ENCODE measurements at regions not wholly inside any gene's neighbourhood (a gene's known extent, or its start where the extent isn't known, plus 50 kb on each side); places are given as distances from the start of the nearest gene placed in this dataset.

DNA sequence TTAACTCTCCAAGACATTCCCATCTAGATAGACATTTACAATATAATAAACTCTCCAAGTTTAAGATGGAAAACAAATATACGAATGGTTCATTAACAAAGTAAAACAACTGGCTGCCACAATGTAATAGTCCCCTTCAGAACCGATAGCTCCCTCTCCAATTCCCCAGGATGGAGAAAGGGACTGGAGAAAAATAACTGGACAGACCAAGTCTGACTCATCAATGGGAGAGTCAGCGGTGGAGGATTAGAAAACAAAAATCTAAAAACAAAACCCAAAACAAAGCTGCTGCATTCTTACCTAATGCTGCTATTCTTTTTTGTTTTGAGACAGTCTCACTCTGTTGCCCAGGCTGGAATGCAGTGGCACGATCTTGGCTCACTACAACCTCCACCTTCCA is 468.1 kb downstream of the SHQ1 start:
- no peak for DNase-seq (ENCODE audit: low read depth in 2 of 2, low spot score in 1 of 2)

DNA sequence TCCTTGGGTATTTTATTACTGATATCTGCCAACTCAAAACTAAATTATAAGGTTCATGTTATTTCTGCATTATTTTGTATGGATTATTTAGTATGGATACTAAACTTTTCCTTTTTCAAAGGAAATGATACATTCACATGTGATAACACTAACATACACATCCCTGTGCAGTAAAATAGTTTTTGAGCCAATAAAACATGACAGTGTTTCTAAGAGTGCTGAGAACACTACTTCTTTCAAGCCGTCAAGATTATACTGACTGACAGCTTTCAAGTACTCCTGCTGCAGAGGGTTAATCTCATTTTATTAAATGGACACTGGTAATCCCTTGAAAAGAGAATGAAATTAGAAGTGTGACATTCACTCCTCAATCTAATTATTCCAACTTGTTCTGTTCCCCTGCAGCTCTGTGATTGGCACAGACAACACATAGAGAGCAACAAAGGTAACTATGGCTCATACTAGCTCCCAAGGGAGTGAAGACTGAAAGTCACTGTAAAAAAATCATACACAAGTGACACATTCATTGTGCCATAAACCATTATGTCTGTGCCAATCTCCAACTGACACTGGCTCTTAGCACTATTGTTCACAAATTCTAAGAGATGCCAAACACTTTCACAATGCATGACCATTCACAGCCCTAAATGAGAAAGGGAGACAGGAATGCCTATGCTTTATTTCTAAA is 468.6 kb downstream of the SHQ1 start:
- DNase-seq (ENCODE audit: low read depth in 2 of 2, low spot score in 1 of 2) = no peak

DNA sequence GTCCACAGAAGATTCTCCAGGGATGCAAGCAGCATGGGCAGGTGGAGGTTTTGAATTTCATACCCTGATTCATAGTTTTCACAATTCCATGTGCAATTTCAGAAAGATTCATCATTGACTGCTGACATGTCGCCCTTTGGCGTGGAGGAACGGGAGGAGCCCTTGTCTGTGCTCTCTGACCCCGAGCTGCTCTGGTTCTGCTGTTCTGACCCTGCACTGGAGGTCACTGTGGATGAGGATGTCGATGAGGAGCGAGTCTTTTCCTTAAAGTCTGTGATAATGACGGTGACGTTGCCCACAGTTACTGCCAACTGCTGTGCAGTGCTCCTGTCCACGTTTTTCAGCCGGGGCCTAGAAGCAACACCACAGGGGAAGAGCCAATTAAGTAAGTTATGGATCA is 470.0 kb downstream of the SHQ1 start:
- DNase-seq (ENCODE audit: low read depth in 2 of 2, low spot score in 1 of 2) = no peak

DNA sequence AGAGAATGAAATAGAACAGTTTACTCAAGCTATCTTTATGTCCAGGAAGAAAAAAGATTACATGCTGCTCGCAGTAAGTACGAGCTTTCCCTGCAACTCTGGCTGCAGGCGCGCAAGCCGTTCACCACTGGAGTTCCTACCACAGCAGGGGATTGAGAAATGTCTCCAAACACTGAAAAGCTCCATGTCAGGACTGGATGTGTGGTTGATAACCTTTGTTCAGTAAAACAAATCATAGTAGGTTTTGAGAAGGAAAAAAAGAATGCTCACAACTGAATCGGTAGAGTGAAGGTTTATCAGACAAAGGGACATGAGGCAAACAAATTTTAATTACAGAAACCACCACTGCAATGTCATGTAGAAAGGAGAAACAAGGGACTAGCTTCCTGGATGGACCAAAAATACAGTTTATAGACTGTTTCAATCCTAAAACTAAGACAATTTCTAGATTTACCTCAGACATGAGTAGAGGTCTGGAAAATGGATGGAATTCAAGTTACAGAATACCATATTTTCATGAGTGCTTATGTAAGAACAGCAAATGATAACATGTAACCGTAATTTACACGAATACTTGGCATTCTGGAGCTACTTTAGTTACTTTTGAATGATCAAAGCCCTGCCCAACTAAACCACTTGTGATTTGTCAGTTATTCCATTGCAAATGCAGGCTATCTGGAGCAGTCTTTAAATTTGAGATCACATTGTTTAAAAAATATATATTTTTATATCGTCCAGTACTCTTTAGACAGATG is 471.1 kb downstream of the SHQ1 start:
- DNase-seq (ENCODE audit: low read depth in 2 of 2, low spot score in 1 of 2) = no peak

DNA sequence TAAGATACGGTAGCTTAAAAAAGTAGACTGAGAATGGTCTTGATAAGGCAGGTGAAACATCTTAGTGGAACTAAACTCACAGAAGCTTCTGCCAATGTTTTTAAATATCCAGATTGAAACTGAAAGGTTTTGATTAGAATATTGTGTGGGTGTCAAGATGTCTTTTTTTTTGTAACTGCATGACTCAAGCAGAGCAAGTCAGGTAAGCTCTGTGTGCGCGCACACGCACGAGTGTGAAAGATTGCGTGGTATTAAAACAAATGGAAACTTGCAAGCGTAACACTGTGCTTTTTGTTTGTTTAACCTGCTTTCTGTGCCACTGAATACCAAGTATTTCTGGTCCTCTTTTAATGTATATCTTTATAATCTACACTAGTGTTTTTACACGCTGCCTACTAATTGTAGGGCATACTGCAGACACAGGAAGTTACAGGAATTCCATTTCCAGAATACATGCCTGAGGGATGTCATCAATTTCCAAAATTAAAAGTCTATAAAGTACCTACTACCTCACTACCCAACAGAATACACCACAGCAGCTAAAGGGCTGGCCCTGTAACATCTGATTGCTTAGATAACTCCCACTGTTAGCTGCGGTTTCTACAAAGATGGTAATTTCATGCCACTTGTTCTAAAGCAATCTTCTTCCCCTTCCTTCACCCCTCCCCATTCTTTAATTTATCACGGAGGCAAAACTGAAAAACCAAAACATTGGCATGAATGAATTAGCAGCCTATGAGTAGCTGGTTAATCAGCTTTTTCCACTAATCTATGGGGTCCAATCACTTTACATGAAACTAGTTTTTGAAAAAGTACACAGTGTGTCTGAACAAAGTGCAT is 472.8 kb downstream of the SHQ1 start:
- DNase-seq (ENCODE audit: low read depth in 2 of 2, low spot score in 1 of 2) = no peak

DNA sequence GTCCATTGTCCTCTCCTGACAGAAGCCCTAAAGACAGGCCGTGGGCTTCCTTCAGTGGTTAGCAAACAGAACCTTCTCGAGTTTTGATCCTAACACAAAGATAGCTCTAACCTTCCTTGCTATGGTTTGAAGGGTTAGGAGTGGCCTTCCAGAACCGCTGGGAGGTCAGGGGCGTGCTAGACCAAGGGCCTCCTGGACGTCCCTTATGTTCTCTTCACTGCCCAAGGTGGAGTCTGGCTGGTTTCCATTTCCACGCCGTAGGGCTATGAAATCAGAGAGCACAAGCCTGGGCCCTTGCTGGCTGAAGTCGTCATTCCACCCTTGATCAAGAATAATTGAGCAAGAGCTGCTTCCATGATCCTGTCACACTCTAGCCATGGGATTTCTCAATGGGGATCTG is 475.1 kb downstream of the SHQ1 start:
- DNase-seq (ENCODE audit: low read depth in 2 of 2, low spot score in 1 of 2) = no peak

DNA sequence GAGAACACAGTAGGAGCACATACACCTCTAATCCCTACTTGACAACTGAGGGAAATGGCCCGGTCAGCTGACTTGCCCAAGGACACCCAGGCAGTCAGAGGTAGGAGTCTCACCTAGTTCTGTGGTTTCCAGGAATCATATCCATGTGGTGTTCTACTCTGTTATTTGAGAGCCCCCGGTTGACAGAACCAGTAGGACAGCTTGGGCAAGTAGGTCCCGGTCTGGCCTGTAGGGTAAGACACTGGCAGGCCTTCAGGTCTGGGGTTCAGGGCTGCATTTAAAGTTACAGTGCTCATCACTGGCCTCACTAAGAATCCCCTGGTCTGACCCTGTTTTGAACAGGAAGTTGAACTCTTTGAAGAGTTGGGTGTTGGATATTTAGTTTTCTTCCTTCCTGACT is 476.1 kb downstream of the SHQ1 start:
- DNase-seq (ENCODE audit: low read depth in 2 of 2, low spot score in 1 of 2) = no peak

DNA sequence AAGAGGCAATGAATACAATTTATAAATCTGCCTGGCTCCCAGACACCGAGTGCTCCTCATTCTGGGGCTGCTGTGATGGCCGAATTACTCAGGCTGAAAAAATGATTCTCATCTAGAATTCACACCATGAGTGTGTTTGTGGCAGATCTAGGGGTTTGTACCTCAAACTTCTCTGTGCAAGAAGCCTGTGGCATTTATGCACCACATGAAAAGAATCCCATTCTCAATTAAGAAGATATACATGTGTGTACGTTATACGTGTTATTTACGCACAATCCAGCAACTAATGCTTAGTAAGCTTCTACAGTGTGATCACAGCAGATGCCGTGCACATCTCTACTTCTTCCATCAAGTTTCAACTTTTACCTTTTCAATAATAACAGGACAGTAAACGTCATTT is 476.8 kb downstream of the SHQ1 start:
- no peak for DNase-seq (ENCODE audit: low read depth in 2 of 2, low spot score in 1 of 2)

DNA sequence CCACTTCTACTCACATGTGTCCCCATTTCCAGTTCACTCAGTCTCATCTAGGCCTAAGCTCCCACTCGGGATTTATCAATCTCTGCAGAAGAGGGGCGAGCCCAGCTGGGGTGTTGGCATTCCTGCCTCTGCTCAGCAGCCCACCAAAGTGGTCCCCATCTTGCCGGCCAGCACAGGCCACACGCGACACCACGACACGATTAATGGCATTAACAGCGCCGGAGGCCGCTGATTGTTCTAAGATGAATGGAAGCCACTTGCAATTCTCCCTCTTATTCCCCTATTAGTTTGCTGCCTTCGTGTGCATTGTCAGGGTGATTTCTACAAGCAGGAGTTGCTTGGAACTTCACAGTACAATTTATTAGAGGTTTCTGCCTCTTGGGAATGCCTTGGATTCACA is 477.3 kb downstream of the SHQ1 start:
- DNase-seq (ENCODE audit: low read depth in 2 of 2, low spot score in 1 of 2) = no peak

DNA sequence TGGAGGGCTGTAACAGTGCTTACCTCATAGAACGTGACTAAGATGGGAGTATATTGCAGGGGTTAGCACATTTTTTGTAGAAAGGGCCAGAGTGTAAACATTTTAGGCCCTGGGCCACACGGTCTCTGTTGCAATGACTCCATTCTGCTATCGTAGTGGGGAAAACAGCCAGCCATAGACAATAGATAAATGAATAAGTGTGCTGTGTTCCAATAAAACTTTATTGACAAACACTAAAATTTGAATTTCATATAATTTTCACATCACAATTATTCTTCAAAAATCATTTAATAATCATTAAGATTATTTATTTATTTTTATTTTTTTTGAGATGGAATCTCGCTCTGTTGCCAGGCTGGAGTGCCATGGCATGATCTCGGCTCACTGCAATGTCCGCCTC is 478.6 kb downstream of the SHQ1 start:
- no peak for DNase-seq (ENCODE audit: low read depth in 2 of 2, low spot score in 1 of 2)

DNA sequence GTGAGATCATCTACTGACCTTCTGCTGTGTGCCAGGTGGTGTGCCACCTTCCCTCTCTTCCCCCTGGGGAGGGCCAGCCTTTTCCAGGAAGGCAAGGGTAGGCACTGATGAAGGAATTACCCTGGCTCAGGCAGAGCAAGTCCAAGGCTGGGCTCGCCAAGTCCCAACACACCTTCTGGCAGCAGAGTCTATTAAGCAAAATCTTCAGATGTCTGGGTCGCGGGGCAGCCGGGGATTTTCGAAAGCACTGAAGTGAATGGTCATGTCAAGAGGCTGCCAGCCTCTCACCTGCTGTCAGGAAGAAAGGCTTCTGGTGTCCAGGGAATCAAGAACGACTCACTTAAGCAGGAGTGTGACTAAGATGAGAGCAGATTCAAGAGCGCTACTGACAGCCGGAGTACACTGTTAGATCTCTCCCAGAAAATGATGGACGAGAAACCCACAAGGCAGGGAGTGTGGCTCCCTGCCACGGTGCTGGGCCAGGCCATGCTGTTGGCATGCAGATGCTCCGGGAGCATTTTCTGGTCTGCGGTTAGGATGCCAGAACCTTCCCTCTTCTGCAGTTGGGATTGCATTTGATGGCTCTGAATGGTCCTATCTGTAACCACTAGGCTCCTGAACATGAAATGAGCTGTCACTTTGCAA is 479.8 kb downstream of the SHQ1 start:
- DNase-seq (ENCODE audit: low read depth in 2 of 2, low spot score in 1 of 2) = no peak

DNA sequence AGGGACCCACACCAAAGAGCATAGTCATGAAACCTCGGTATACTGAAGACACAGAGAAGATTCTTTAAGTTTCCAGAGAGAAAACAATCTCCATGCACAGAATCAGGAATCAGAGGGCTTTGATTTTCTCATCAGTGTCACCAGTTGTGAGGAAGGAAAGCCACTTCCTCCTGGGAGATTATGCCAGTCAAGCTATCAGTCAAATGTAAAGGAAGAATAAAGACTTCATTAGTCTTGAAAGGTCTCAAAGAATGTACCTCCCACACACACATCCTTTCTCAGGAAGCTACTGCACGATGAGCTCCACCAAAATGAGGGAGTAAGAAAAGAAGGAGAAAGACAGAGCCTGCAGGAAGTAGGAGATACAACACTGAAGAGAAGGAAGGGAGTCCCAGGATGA is 486.3 kb downstream of the SHQ1 start:
- DNase-seq (ENCODE audit: low read depth in 2 of 2, low spot score in 1 of 2) = no peak

DNA sequence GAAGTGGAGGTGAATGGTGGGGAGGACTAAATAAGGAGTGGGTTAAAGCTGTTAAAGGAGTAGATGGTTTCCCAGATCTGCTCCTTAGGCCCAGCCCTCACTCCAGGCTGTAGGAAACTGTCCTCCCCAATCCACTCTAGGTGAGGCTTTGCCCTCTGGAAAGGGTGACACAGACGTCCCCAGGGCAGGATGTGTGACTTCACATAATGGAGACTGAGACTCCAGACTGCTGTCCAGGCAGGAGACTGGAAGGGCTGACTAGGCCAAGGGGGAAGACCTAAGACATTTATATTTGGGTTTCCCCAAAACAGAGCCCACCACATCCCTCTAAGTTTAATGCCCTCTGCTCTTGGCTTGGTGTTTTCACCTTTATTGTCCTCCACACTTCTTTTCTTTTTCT is 488.5 kb downstream of the SHQ1 start:
- DNase-seq (ENCODE audit: low read depth in 2 of 2, low spot score in 1 of 2) = no peak

DNA sequence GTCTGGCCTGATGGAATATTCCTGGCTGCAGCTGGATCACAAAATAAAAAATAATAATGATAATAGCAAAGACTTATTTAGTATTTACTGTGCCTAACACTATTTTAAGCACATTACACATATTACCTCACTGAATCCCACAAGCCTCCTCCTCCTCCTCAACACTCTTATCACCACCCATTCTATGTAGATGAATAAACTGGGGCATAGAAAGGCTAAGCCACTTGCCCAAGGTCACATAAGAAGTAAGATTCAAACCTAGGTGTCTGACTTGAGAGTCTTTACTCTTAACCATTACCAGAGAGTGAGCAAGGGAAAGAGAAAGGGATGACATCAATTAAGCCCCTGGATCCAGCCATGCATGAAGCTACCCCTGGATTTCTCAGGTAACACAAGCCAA is 493.1 kb downstream of the SHQ1 start:
- no peak for DNase-seq (ENCODE audit: low read depth in 2 of 2, low spot score in 1 of 2)

DNA sequence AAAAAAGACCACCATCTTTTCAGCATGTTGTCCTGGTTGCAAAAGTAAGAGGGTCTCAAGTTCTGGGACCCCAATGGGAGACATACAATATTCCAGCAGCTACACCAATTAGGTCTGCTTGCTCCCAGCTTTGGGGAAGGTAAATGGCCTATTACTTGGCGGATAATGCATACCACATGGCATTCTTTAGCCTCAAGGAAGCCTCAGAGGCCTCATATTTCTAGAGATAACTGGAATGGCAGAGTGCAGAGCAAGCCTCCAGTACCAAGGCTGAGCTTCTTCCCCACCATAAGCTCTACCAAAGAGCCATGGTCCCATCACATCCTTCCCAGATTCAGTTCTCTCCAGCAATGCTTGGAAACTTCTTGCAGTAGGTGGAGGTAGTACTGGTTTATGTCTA is 493.8 kb downstream of the SHQ1 start:
- DNase-seq (ENCODE audit: low read depth in 2 of 2, low spot score in 1 of 2) = no peak

DNA sequence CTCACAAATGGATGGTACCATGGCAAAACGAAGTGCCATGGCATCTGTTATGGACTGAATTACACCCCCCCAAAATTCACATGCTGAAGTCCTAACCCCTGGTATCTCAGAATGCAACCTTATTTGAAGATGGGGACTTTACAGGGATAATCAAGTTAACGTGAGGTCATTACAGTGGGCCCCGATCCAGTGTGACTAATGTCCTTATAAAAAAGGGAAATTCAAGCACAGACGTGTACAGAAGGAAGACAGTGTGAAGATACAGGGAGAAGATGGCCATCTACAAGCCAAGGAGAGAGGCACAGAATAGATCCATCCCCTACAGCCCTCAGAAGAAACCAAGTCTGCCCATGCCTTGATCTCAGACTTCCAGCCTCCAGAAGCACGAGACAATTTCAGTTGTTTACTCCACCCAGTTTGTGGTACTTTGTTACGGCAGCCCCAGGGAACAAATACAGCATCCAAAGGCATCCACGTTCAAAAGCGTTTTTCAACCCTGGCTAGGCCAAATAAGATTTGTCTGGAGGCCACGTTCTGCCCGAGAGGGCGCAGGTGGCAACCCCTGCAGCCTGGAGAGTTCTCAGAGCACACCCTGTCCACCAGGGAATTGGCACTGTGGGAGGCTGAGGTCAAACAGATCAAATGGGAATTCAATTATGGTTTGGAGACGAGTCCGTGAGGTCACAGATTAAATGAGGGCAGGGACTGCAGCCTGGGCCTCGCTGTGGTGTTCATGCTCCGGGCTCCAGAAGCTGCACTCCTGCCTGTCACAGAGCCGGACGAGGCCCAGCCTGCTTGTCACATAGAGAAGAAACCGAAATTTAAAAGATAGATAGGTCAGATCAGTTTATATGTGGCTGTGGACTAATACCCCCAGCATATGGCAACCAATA is 494.8 kb downstream of the SHQ1 start:
- DNase-seq (ENCODE audit: low read depth in 2 of 2, low spot score in 1 of 2) = no peak

DNA sequence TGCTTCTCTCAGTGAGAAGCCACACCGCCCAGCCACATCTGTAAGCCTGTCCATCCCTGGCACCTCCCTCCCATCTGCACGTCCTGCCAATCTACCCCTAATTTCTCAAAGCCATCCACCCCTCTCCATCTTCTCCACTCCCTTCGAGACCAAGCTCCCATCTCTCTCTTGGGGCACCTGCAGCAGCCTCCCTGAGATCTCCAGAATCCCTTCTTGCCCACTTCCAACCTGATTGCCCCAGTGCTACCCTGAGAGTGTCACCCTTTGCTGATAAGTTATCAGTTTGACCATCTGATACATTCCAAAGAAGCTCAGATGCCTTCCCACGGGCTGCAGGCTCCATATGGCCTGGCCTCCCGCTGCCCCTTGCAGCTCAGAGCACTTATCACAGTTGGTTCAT is 496.1 kb downstream of the SHQ1 start:
- DNase-seq (ENCODE audit: low read depth in 2 of 2, low spot score in 1 of 2) = no peak

DNA sequence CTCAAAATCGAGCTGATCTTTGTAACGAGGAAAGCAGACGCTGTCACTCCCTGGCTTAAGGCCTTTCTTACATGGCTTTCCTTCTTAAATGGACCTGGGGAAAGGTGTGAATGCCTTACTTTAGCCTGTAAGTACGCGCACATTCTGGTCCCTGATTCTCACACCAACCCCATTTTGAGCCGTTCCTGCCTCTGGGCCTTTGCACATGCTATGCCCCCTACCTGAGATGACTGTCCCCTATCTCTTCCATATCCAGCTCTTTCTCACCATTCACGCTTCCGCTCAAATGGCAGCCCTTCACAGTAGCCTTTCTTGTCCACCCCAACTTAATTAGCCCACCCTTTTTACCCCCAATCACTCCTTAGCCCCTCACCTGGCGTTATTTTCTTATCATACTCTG is 496.7 kb downstream of the SHQ1 start:
- DNase-seq (ENCODE audit: low read depth in 2 of 2, low spot score in 1 of 2) = no peak

DNA sequence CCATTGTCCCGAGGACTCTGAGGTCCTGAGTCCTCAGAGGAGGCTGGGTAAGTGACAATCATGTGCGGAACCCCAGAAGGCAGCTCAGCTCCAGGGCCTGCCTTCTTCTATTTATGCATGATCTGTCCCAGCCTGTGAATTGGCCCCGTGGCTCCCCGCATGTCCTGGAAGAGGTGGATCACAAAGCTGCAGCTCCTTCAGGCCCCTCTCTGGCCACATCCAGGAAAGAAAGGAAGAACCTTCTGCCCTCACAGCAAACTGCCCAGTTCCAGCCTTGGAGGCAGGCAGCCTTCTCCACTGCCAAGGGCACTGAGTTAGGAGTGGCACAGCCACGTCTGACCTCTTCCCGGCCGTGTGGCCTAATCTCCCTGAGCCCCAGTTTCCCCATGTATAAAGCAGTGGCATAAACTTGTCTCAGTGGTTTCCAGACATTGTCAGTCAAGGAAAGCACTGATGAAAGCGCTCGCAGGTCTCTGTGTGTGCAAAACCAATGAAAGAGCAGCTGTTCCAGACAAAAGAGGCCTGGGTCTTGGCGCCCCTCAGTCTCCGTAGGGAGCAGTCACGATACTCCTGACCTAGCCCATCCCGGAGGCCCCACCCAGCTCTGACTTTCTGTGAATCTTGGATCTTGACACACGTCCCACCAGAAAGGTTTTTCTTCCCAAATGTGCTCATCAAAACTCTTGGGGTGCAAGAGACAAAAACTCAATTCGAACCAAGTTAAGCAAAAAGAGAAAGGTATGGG is 497.3 kb downstream of the SHQ1 start:
- no peak for DNase-seq (ENCODE audit: low read depth in 2 of 2, low spot score in 1 of 2)

DNA sequence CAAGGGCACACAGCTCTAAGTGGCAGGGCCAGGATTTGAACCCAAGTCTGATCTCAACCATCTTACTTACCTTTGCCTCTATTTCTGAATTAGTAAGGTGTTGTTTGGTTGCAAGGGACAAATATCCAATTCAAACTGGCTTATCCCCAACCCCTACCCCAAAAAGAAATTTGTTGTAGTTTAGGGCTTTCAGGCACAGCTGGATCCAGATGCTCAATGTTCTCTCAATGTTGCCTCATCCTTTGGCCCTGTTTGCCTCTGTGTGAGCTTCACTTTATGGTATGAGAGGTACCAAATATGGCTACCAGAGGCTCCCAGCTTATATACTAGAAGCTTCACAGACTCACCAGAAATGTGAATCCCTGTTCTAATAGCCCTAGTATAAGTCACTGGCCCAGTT is 499.9 kb downstream of the SHQ1 start:
- DNase-seq (ENCODE audit: low read depth in 2 of 2, low spot score in 1 of 2) = no peak

All from stimulated activated CD8-positive, alpha-beta memory T cell treated with anti-CD3 and anti-CD28 coated beads, Interleukin-4, amount 100 ng/mL, for 1 hour (primary cell).